HEK293 (cell line): ENCODE measurements at regions not wholly inside any gene's neighbourhood (a gene's known extent, or its start where the extent isn't known, plus 50 kb on each side); places are given as distances from the start of the nearest gene placed in this dataset.
A peak's percentile ranks its signal among the peaks of the same experiment; 100 is the strongest.

Experiments used
- CTCF ChIA-PET: fragments of 350-600 bp; formaldehyde crosslinking; extraction: SDS; loops from one replicate; lab custom pipeline; 2021; ENCODE audit warnings: antibody characterized with exemption; lab: Yijun Ruan, JAX
- POLR2A ChIA-PET: fragments of 300-600 bp; formaldehyde crosslinking; extraction: SDS; loops from one replicate; lab custom pipeline; 2020; ENCODE audit warnings: antibody characterized with exemption, inconsistent platforms; lab: Yijun Ruan, JAX
- H3K27ac ChIP-seq: fragments of 200-500 bp; sonication (Bioruptor generic); 2 replicates; pipeline ENCODE4 v1.5.1; 2014; ENCODE audit warnings: low read depth, low read length, control low read depth, inconsistent platforms; ENCODE audit errors: extremely low read depth
- H3K36me3 ChIP-seq, 2 experiments: fragments of 200-500 bp in 1 of 2; sonication (Bioruptor generic) in 1 of 2; 1 replicate in 1 of 2; 2 replicates in 1 of 2; pipeline ENCODE4 v1.5.1; 2014 to 2017; ENCODE audit warnings: inconsistent platforms in 2 of 2, low read length in 2 of 2; ENCODE audit not compliant: control insufficient read depth in 2 of 2, insufficient read depth in 1 of 2
- H3K4me1 ChIP-seq: fragments of 200-500 bp; sonication (Bioruptor generic); 2 replicates; pipeline ENCODE4 v1.5.1; 2014; ENCODE audit warnings: mild to moderate bottlenecking, low read length, inconsistent platforms; ENCODE audit not compliant: control insufficient read depth, insufficient read depth
- H3K4me3 ChIP-seq: 2 replicates; pipeline ENCODE4 v1.5.1; 2011; ENCODE audit warnings: low read depth, mild to moderate bottlenecking, control low read depth, low read length, moderate library complexity
- H3K9me3 ChIP-seq: fragments of 200-500 bp; sonication (Bioruptor generic); 2 replicates; pipeline ENCODE4 v1.5.1; 2014; ENCODE audit warnings: low read depth, low read length, inconsistent platforms; ENCODE audit not compliant: control insufficient read depth, insufficient read depth
- ZFP69B ChIP-seq: fragments of 450-650 bp; formaldehyde crosslinking; IDR thresholded peaks from 2 replicates; pipeline ENCODE4 v1.5.1; 2016; ENCODE audit warnings: missing biosample characterization, missing genetic modification characterization
- ZNF112 ChIP-seq: fragments of 450-650 bp; formaldehyde crosslinking; IDR thresholded peaks from 2 replicates; pipeline ENCODE4 v1.5.0; 2017; ENCODE audit warnings: missing biosample characterization, missing genetic modification characterization
- ZNF24 ChIP-seq: fragments of 450-650 bp; formaldehyde crosslinking; IDR thresholded peaks from 2 replicates; pipeline ENCODE4 v1.5.1; 2016; ENCODE audit warnings: missing biosample characterization, missing genetic modification characterization
- ZNF341 ChIP-seq: fragments of 450-650 bp; formaldehyde crosslinking; IDR thresholded peaks from 2 replicates; pipeline ENCODE4; 2016; ENCODE audit warnings: low read depth, missing biosample characterization, missing genetic modification characterization
- ZNF473 ChIP-seq: fragments of 450-650 bp; formaldehyde crosslinking; IDR thresholded peaks from 2 replicates; pipeline ENCODE4 v1.5.1; 2017; ENCODE audit warnings: missing biosample characterization, missing genetic modification characterization
- ZNF560 ChIP-seq: fragments of 450-650 bp; formaldehyde crosslinking; IDR thresholded peaks from 2 replicates; pipeline ENCODE4 v1.5.1; 2017; ENCODE audit warnings: missing biosample characterization, missing genetic modification characterization, borderline replicate concordance
- ZNF585B ChIP-seq: fragments of 450-650 bp; formaldehyde crosslinking; IDR thresholded peaks from 2 replicates; pipeline ENCODE4 v1.5.1; 2016; ENCODE audit warnings: missing biosample characterization, missing genetic modification characterization
- ZNF626 ChIP-seq: fragments of 450-650 bp; sonication (Bioruptor Pico); formaldehyde crosslinking; IDR thresholded peaks from 2 replicates; pipeline ENCODE4 v1.5.1; 2018; ENCODE audit warnings: missing biosample characterization, missing genetic modification characterization, inconsistent platforms
- ZNF654 ChIP-seq: fragments of 450-650 bp; formaldehyde crosslinking; IDR thresholded peaks from 2 replicates; pipeline ENCODE4 v1.5.1; 2016; ENCODE audit warnings: low read depth, missing biosample characterization, missing genetic modification characterization
- ZNF701 ChIP-seq: fragments of 450-650 bp; formaldehyde crosslinking; IDR thresholded peaks from 2 replicates; pipeline ENCODE4 v1.5.1; 2016; ENCODE audit warnings: missing biosample characterization, missing genetic modification characterization
- ZNF76 ChIP-seq: fragments of 450-650 bp; formaldehyde crosslinking; IDR thresholded peaks from 2 replicates; pipeline ENCODE4; 2016; ENCODE audit warnings: low read depth, missing biosample characterization, missing genetic modification characterization, borderline replicate concordance
- ZNF837 ChIP-seq: fragments of 450-650 bp; formaldehyde crosslinking; IDR thresholded peaks from 2 replicates; pipeline ENCODE4 v1.5.1; 2016; ENCODE audit warnings: missing biosample characterization, missing genetic modification characterization
- ZSCAN23 ChIP-seq: fragments of 450-650 bp; formaldehyde crosslinking; IDR thresholded peaks from 2 replicates; pipeline ENCODE4 v1.5.1; 2016; ENCODE audit warnings: missing biosample characterization, missing genetic modification characterization
- TF ChIP-seq, protein P1 (sequence below): fragments of 450-650 bp; formaldehyde crosslinking; IDR thresholded peaks from 2 replicates; pipeline ENCODE4 v1.5.1; 2017; ENCODE audit warnings: missing biosample characterization, mild to moderate bottlenecking, missing genetic modification characterization, moderate library complexity
- TF ChIP-seq, protein P2 (sequence below): fragments of 450-650 bp; formaldehyde crosslinking; IDR thresholded peaks from 2 replicates; pipeline ENCODE4 v1.5.1; 2016; ENCODE audit warnings: missing biosample characterization, missing genetic modification characterization
- TF ChIP-seq, protein P3 (sequence below): fragments of 450-650 bp; formaldehyde crosslinking; IDR thresholded peaks from 2 replicates; pipeline ENCODE4 v1.5.1; 2016; ENCODE audit warnings: missing biosample characterization, missing genetic modification characterization
- TF ChIP-seq, protein P4 (sequence below): fragments of 450-650 bp; formaldehyde crosslinking; IDR thresholded peaks from 2 replicates; pipeline ENCODE4 v1.5.1; 2016; ENCODE audit warnings: missing biosample characterization, missing genetic modification characterization

DNA sequence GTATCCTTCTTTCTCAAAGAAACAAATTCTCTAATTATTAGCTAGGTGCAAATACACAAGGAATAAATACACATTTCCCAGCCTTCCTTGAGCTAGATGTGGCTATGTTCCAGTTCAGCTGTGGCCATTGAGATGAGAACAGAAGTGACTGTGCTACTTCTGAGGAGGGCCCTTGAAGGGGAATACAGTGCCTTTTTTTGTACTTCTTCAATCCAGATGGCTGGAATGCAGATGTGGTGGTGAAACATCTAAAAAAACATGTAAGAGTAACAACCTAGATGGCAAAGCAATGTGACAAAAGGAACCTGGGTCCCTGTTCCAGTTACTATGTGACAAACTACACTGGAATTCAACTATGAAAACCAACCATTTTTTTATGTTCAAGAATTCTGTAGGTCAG, 115.4 kb upstream of the DST start:
- TF ChIP-seq ZNF473 (tag by site-specific recombination) (no peak), ZNF112 (tag by site-specific recombination) (no peak), ZNF560 (tag by site-specific recombination) (no peak), ZNF24 (tag by site-specific recombination) (no peak), ZNF76 (no peak), ZNF701 (tag by site-specific recombination) (no peak), ZFP69B (tag by site-specific recombination) (no peak), ZNF626 (tag by site-specific recombination) (no peak), ZNF837 (tag by site-specific recombination) (no peak), ZNF585B (tag by site-specific recombination) (no peak), ZNF341 (no peak)
- TF ChIP-seq, protein P1, sequence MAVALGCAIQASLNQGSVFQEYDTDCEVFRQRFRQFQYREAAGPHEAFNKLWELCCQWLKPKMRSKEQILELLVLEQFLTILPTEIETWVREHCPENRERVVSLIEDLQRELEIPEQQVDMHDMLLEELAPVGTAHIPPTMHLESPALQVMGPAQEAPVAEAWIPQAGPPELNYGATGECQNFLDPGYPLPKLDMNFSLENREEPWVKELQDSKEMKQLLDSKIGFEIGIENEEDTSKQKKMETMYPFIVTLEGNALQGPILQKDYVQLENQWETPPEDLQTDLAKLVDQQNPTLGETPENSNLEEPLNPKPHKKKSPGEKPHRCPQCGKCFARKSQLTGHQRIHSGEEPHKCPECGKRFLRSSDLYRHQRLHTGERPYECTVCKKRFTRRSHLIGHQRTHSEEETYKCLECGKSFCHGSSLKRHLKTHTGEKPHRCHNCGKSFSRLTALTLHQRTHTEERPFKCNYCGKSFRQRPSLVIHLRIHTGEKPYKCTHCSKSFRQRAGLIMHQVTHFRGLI (tag by site-specific recombination): no peak
- TF ChIP-seq, protein P2, sequence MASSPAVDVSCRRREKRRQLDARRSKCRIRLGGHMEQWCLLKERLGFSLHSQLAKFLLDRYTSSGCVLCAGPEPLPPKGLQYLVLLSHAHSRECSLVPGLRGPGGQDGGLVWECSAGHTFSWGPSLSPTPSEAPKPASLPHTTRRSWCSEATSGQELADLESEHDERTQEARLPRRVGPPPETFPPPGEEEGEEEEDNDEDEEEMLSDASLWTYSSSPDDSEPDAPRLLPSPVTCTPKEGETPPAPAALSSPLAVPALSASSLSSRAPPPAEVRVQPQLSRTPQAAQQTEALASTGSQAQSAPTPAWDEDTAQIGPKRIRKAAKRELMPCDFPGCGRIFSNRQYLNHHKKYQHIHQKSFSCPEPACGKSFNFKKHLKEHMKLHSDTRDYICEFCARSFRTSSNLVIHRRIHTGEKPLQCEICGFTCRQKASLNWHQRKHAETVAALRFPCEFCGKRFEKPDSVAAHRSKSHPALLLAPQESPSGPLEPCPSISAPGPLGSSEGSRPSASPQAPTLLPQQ (tag by site-specific recombination): no peak
- TF ChIP-seq, protein P3, sequence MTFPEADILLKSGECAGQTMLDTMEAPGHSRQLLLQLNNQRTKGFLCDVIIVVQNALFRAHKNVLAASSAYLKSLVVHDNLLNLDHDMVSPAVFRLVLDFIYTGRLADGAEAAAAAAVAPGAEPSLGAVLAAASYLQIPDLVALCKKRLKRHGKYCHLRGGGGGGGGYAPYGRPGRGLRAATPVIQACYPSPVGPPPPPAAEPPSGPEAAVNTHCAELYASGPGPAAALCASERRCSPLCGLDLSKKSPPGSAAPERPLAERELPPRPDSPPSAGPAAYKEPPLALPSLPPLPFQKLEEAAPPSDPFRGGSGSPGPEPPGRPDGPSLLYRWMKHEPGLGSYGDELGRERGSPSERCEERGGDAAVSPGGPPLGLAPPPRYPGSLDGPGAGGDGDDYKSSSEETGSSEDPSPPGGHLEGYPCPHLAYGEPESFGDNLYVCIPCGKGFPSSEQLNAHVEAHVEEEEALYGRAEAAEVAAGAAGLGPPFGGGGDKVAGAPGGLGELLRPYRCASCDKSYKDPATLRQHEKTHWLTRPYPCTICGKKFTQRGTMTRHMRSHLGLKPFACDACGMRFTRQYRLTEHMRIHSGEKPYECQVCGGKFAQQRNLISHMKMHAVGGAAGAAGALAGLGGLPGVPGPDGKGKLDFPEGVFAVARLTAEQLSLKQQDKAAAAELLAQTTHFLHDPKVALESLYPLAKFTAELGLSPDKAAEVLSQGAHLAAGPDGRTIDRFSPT (tag by site-specific recombination): no peak
- Histone ChIP-seq H3K36me3 (no peaks in the 10 kb centered on the region), H3K27ac (no peak overlapping the region), H3K4me1 (0 out of 2 replicates have a peak, but pooled peaks cover 10% of the 10 kb centered on the region), H3K9me3 (no peaks in the 10 kb centered on the region), H3K4me3 (no peak overlapping the region)
- CTCF ChIA-PET: interaction anchor here (0.6 to 10.7 kb wide), 21 partner anchors 9 to 706 kb away, joined by 3 to 120 read pairs (median 4); no protein-coding TSS in a partner anchor
- POLR2A ChIA-PET: no interaction called here

DNA sequence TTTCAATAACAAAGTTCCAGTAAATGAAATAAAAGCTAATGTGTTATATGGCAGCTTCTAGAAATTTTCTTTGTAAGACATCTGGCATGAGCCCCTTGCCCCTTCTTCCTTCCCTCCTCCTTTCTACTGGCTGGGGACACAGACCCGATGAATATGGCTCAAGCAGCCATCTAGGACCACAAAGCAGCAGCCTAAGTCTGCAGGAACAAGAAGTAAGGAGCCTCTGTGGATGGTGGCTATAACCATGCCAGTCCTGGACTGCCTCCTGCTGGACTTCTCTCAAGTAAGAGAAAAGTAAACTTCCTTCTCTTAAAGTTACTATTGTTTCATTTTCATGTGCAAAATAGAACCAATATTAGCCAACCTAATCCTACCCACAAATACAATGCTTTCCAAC, 114.9 kb upstream of the DST start:
- no peaks in the 10 kb centered on the region for H3K9me3 ChIP-seq
- CTCF ChIA-PET: interaction anchor here (0.5 to 10.7 kb wide), 30 partner anchors 10 to 1937 kb away, joined by 3 to 120 read pairs (median 4); no protein-coding TSS in a partner anchor
- H3K27ac ChIP-seq: no peak overlapping the region
- POLR2A ChIA-PET: no interaction called here
- peaks cover 11% of the 10 kb centered on the region; the same call in 1 of the 2 replicates for H3K4me1 ChIP-seq
- TF ChIP-seq ZSCAN23 (tag by site-specific recombination) (no peak), ZNF654 (tag by site-specific recombination) (peak; percentile 73)
- TF ChIP-seq, protein P4, sequence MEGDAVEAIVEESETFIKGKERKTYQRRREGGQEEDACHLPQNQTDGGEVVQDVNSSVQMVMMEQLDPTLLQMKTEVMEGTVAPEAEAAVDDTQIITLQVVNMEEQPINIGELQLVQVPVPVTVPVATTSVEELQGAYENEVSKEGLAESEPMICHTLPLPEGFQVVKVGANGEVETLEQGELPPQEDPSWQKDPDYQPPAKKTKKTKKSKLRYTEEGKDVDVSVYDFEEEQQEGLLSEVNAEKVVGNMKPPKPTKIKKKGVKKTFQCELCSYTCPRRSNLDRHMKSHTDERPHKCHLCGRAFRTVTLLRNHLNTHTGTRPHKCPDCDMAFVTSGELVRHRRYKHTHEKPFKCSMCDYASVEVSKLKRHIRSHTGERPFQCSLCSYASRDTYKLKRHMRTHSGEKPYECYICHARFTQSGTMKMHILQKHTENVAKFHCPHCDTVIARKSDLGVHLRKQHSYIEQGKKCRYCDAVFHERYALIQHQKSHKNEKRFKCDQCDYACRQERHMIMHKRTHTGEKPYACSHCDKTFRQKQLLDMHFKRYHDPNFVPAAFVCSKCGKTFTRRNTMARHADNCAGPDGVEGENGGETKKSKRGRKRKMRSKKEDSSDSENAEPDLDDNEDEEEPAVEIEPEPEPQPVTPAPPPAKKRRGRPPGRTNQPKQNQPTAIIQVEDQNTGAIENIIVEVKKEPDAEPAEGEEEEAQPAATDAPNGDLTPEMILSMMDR (tag by site-specific recombination): peak; percentile 44; the same call in 1 of the 2 replicates
- H3K36me3 ChIP-seq: no peaks in the 10 kb centered on the region
- no peak overlapping the region for H3K4me3 ChIP-seq
